Adrenal gland (tissue), 9 donors: ENCODE measurements at regions not wholly inside any gene's neighbourhood (a gene's known extent, or its start where the extent isn't known, plus 50 kb on each side); places are given as distances from the start of the nearest gene placed in this dataset.
"Not testable (repeated sequence)": the region's sequence is repeated elsewhere in the genome, so short reads cannot be mapped to it uniquely, and the experiment has no call there.

Source experiments
- DNase-seq, 7 donors: peaks; one replicate each; pipeline ENCODE4 v3.0.0-alpha.2; 2019 to 2020
- H3K27ac ChIP-seq, 5 donors: fragments of 200-600 bp; sonication (generic) in 4 of 5; 1 replicate in 3 of 5; 2 replicates in 2 of 5; pipeline versions ENCODE4 v1.5.1 to v1.8.0; 2016 to 2020; ENCODE audit warnings: mild to moderate bottlenecking in 1 of 5
- H3K27me3 ChIP-seq: fragments of 200-600 bp; 2 replicates; pipeline ENCODE4 v1.8.0; 2021
- H3K36me3 ChIP-seq, 2 donors: fragments of 200-600 bp; replicated peaks in 1 of 2; 1 replicate in 1 of 2; 2 replicates in 1 of 2; pipeline versions ENCODE4 v1.5.1 to v1.8.0; 2018 to 2022
- H3K4me1 ChIP-seq, 2 donors: fragments of 200-600 bp; replicated peaks in 1 of 2; 1 replicate in 1 of 2; 2 replicates in 1 of 2; pipeline versions ENCODE4 v1.5.1 to v1.8.0; 2018 to 2021
- H3K4me3 ChIP-seq, 4 donors: fragments of 200-600 bp; sonication (generic) in 3 of 4; one replicate each; pipeline ENCODE4 v1.5.1; 2016 to 2018
- H3K9me3 ChIP-seq, 3 donors: fragments of 200-600 bp; sonication (generic) in 1 of 3; replicated peaks in 1 of 3; 1 replicate in 2 of 3; 2 replicates in 1 of 3; pipeline versions ENCODE4 v1.5.1 to v1.8.0; 2016 to 2021
- POLR2A ChIP-seq, 2 donors: fragments of 450-650 bp; IDR thresholded peaks; one replicate each; pipeline ENCODE4 v1.6.1; 2017; ENCODE audit warnings: antibody characterized with exemption in 2 of 2, mild to moderate bottlenecking in 2 of 2, moderate library complexity in 1 of 2
- WGBS, 4 donors: extraction: QIAGEN DNeasy Blood & Tissue Kit in 2 of 4; methylation state at CpG; one replicate each; pipeline versions ENCODE4 v1.1.5 to v1.1.7; 2013 to 2017; 5-methylcytosine and 5-hydroxymethylcytosine counted together
- intact Hi-C, 2 donors: fragments of 100-400 bp; cut with DNase I; formaldehyde crosslinking; loops; one replicate each; pipeline versions ENCODE4 v1.14.1 to v1.15.0; 2022 to 2023
- TF ChIP-seq, protein P1 (sequence below), 6 experiments: fragments of 450-650 bp in 4 of 6; fragments of 200-600 bp in 2 of 6; sonication (generic) in 1 of 6; IDR thresholded peaks; 1 replicate in 5 of 6; 2 replicates in 1 of 6; pipeline versions ENCODE4 v1.5.1 to v1.8.0; 2016 to 2021; ENCODE audit warnings: antibody characterized with exemption in 6 of 6, mild to moderate bottlenecking in 2 of 6, moderate library complexity in 1 of 6
- donor health status: healthy with polysubstance abuse.
- donor health status: Bipolar disorder and iron deficiency.
- donor health status: DM: yes; HTN: yes; CAD: no.
- donor health status: DM: no; HTN: no; CAD: no.
- donor health status: DM: no; HTN: no; CAD: no.

DNA sequence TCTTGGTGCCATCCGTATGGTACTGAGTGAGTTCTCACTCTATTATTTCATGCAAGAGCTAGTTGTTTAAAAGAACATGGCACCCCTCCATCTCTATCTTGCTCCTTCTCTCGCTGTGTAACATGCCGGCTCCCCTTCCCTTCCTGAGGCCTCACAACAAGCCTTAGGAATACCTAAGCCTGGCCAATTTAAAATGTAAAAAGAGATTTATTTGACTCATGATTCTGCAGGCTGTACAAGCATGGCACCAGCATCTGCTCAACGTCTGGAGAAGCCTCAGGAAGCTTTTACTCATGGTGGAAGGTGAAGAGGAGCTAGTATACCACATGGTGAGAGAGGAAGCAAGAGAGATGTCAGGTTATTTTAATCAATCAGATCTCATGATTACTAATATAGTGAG, 90.4 kb upstream of the NUDT10 start:
- Histone ChIP-seq H3K27me3 (peaks cover 5% of the 10 kb centered on the region), H3K27ac (no peak overlapping the region), H3K4me1 (no peaks in the 10 kb centered on the region), H3K9me3 (peaks cover 0 to 3% (median 0%) of the 10 kb centered on the region in 3 donors), H3K36me3 (no peaks in the 10 kb centered on the region), H3K4me3 (no peak overlapping the region)
- WGBS, 4 donors: 56 to 78% (median 67%) methylated on average over 4 of the region's 4 CpGs
- DNase-seq: no peak
- no peak for TF ChIP-seq POLR2A (IDR thresholded peaks at IDR 0.05)
- TF ChIP-seq, protein P1, sequence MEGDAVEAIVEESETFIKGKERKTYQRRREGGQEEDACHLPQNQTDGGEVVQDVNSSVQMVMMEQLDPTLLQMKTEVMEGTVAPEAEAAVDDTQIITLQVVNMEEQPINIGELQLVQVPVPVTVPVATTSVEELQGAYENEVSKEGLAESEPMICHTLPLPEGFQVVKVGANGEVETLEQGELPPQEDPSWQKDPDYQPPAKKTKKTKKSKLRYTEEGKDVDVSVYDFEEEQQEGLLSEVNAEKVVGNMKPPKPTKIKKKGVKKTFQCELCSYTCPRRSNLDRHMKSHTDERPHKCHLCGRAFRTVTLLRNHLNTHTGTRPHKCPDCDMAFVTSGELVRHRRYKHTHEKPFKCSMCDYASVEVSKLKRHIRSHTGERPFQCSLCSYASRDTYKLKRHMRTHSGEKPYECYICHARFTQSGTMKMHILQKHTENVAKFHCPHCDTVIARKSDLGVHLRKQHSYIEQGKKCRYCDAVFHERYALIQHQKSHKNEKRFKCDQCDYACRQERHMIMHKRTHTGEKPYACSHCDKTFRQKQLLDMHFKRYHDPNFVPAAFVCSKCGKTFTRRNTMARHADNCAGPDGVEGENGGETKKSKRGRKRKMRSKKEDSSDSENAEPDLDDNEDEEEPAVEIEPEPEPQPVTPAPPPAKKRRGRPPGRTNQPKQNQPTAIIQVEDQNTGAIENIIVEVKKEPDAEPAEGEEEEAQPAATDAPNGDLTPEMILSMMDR (IDR thresholded peaks at IDR 0.05): no peak
- intact Hi-C loops: no loop called here

DNA sequence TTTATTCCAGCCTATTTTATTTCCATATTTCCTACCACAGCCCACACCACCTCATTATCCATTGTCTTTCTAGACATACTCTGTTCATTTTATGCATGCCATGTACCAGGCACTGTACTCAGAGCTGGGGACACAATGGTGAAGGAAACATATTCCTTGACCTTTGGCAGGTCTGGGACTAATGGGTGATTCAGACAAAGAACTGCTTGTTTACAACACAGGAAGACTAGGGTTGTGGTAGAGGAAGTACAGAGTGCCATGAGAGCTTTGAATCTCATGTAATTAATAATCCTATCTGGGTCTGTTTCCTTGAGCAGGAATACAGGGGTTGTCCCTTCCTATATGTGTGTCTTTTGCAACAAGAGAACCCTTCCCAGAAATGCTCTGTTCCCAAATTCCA, 75.1 kb upstream of the NUDT10 start:
- H3K9me3 ChIP-seq: no peaks in the 10 kb centered on the region
- no peak overlapping the region for H3K27ac ChIP-seq
- DNase-seq: no peak
- intact Hi-C loops: no loop called here
- H3K27me3 ChIP-seq: no peaks in the 10 kb centered on the region
- H3K4me3 ChIP-seq: no peak overlapping the region
- H3K36me3 ChIP-seq: no peaks in the 10 kb centered on the region
- TF ChIP-seq POLR2A (IDR thresholded peaks at IDR 0.05): no peak
- TF ChIP-seq, protein P1 (IDR thresholded peaks at IDR 0.05): no peak
- H3K4me1 ChIP-seq: no peaks in the 10 kb centered on the region

DNA sequence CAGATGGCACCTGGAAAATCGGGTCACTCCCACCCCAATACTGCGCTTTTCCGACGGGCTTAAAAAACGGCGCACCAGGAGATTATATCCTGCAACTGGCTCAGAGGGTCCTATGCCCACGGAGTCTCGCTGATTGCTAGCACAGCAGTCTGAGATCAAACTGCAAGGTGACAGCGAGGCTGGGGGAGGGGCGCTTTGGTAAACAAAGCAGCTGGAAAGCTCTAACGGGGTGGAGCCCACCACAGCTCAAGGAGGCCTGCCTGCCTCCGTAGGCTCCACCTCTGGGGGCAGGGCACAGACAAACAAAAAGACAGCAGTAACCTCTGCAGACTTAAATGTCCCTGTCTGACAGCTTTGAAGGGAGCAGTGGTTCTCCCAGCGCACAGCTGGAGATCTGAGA, 70.4 kb upstream of the NUDT10 start:
- intact Hi-C loops, H3K27me3 ChIP-seq, H3K4me3 ChIP-seq, H3K36me3 ChIP-seq, H3K4me1 ChIP-seq, H3K9me3 ChIP-seq, H3K27ac ChIP-seq, DNase-seq: not testable (repeated sequence)
- 83 to 89% (median 88%) methylated on average over 12 to 13 of the region's 13 CpGs; no CpG with 5 or more reads in 1 of the 4 donors for WGBS, 4 donors

DNA sequence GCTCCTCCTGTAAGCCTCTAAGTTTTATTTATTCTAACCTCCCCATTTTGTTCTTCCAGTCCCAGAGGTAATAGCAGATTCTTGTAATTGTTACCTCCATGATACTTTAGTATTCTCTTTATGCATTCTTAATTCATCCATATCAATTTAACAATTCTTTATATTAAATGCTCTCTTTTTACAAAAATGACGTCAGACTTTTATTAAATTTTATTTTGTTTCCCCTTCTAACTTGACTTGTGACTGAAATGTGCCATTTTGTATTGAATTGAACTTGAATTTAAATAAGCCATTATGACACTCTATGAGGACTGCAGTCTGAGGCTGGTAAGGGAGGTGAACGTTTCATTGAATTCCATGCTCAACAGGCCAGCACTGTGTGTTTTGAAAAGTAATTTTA, 60.0 kb upstream of the NUDT10 start:
- DNase-seq: no peak
- Histone ChIP-seq H3K4me3 (no peak overlapping the region), H3K9me3 (no peaks in the 10 kb centered on the region), H3K36me3 (no peaks in the 10 kb centered on the region), H3K27me3 (peaks cover 10% of the 10 kb centered on the region), H3K27ac (no peak overlapping the region), H3K4me1 (no peaks in the 10 kb centered on the region)
- intact Hi-C loops: no loop called here
- no peak for TF ChIP-seq POLR2A (IDR thresholded peaks at IDR 0.05)
- TF ChIP-seq, protein P1 (IDR thresholded peaks at IDR 0.05): no peak
- 43 to 82% (median 68%) methylated on average over 2 of the region's 2 CpGs for WGBS, 4 donors

DNA sequence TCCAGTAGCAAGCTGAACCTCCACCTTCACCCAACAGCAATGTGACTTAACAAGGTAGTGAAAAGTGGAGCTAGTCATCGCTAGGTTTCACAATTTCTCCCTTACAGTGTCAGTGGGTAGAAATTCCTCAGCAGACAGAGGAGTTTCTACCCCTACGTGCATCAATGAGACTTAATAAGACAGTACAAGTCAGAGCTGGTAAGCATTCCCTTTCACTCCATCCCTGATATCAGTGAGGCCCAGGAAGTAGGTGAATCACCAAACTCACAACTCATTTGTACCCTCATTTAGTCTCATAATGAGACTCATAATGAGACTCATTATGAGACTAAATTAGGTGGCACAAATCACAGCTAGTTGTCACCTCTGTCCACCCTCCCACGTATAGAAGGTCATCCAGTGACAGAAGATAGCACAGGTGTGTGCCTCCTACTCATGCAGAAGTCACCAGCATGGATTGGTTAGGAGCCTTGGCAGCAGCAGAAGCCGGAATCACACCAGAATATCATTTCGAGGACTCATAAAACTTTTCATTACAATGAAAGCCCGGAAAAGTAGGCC, 50.8 kb upstream of the NUDT10 start:
- no peaks in the 10 kb centered on the region for H3K4me1 ChIP-seq
- no peaks in the 10 kb centered on the region for H3K9me3 ChIP-seq
- H3K36me3 ChIP-seq: no peaks in the 10 kb centered on the region
- no peak overlapping the region for H3K27ac ChIP-seq
- intact Hi-C loops: no loop called here
- TF ChIP-seq POLR2A (IDR thresholded peaks at IDR 0.05): no peak
- TF ChIP-seq, protein P1 (IDR thresholded peaks at IDR 0.05): no peak
- no peak for DNase-seq
- 67 to 86% (median 75%) methylated on average over 6 of the region's 6 CpGs for WGBS, 4 donors
- H3K4me3 ChIP-seq: no peak overlapping the region
- H3K27me3 ChIP-seq: peaks cover 2% of the 10 kb centered on the region
